ENCODE measurements at regions not wholly inside any gene's neighbourhood (a gene's known extent, or its start where the extent isn't known, plus 50 kb on each side); places are given as distances from the start of the nearest gene placed in this dataset.

DNA sequence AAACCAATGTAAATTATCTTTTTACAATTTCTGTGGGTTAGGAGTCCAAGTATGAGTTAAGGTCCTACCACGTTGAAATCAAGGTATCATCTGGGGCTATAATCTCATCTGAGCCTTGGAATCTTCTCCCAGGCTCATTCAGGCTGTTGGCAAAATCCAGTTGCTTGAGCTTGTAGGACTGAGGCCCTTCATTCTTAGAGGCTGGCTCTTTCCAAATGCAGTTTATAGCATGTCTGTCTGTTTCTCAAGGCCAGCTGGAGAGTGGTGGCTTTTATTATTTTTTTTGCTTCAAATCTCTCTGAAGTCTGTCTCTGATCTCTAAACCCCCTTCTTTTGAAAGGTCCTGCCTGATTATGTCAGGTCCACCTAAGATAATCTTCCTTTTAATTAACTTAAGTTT, 177.2 kb upstream of the ASCC3 start:
- ATAC-seq: no peak
- H3K4me3 Mint-ChIP-seq: no peak overlapping the region
- H3K27me3 Mint-ChIP-seq (ENCODE audit: low read depth): no peaks in the 10 kb centered on the region
- ChIA-PET CTCF (no interaction called here), POLR2A (no interaction called here)
- no peak for DNase-seq (ENCODE audit: low spot score)
- peaks cover 6% of the 10 kb centered on the region for H3K36me3 Mint-ChIP-seq
- no peaks in the 10 kb centered on the region for H3K4me1 Mint-ChIP-seq
- TF ChIP-seq ZNF671 (CRISPR knock-in tag; IDR thresholded peaks at IDR 0.05) (no peak), SMAD3 (CRISPR knock-in tag; IDR thresholded peaks at IDR 0.05; ENCODE audit: borderline replicate concordance) (no peak), SMAD4 (CRISPR knock-in tag; IDR thresholded peaks at IDR 0.05) (no peak), ZNF423 (CRISPR knock-in tag; IDR thresholded peaks at IDR 0.05) (no peak), NR2C2 (CRISPR knock-in tag; IDR thresholded peaks at IDR 0.05) (no peak), OVOL2 (CRISPR knock-in tag; IDR thresholded peaks at IDR 0.05; ENCODE audit: borderline replicate concordance) (no peak), TEAD1 (CRISPR knock-in tag; IDR thresholded peaks at IDR 0.05) (no peak), E2F1 (CRISPR knock-in tag; IDR thresholded peaks at IDR 0.05) (no peak), ATF3 (CRISPR knock-in tag; conservative IDR thresholded peaks at IDR 0.05) (no peak), KAT7 (CRISPR knock-in tag; IDR thresholded peaks at IDR 0.05; ENCODE audit: borderline replicate concordance) (no peak)
- peaks cover 11% of the 10 kb centered on the region for H3K9me3 Mint-ChIP-seq
- H3K27ac Mint-ChIP-seq: no peak overlapping the region

- TF ChIP-seq ZNF396 (CRISPR knock-in tag; IDR thresholded peaks at IDR 0.05; ENCODE audit: borderline replicate concordance) (no peak), NFYB (CRISPR knock-in tag; conservative IDR thresholded peaks at IDR 0.05; ENCODE audit: low read depth) (no peak), ATF1 (CRISPR knock-in tag; IDR thresholded peaks at IDR 0.05) (no peak)
- DNase-seq (ENCODE audit: low spot score) (no peak), ATAC-seq (no peak)
- no peak overlapping the region for H3K27ac Mint-ChIP-seq
- H3K9me3 Mint-ChIP-seq: peaks cover 45% of the 10 kb centered on the region
- peaks cover 23% of the 10 kb centered on the region for H3K36me3 Mint-ChIP-seq
- no peaks in the 10 kb centered on the region for H3K4me1 Mint-ChIP-seq
- H3K27me3 Mint-ChIP-seq (ENCODE audit: low read depth): no peaks in the 10 kb centered on the region
- ChIA-PET CTCF (no interaction called here), POLR2A (no interaction called here)
- no peak overlapping the region for H3K4me3 Mint-ChIP-seq
Observed at GRCh38 chr6:101066481-101066880, 185.4 kb upstream of the ASCC3 start.

DNA sequence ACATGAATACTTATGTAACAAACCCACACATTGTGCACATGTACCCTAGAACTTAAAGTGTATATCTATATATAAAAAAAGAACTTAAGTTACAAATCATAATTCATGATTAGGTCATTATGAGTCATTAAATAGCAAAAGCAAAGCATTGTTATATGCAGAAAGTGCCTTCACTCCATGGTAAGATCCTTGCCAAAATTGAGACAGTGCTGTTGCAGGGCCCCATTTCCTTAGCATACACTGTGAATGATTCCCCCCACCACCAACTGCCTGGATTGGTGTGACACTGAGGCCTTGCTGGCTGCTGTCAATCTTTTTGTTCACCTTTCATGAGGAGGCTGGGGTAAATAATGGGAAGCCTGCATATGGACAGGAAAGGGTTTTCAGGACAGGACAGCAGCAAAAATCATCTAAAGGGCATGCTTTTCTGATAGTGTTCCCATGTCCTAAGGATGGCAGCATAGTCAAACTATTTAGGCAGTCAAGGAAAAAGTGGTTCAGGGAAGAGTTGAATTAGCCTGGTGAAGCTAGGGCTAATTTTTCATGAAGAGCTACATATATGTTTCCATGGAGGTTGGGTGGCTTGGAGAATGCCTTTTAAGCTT, 188.2 kb upstream of the ASCC3 start:
- Mint-ChIP-seq H3K36me3 (peaks cover 24% of the 10 kb centered on the region), H3K9me3 (peaks cover 41% of the 10 kb centered on the region), H3K27ac (no peak overlapping the region), H3K27me3 (ENCODE audit: low read depth) (no peaks in the 10 kb centered on the region), H3K4me1 (no peaks in the 10 kb centered on the region), H3K4me3 (no peak overlapping the region)
- POLR2A ChIA-PET: no interaction called here
- ATAC-seq (no peak), DNase-seq (ENCODE audit: low spot score) (no peak)
- TF ChIP-seq ZNF263 (CRISPR knock-in tag; IDR thresholded peaks at IDR 0.05; ENCODE audit: low read depth): no peak
- no peak for TF ChIP-seq ATF1 (CRISPR knock-in tag; IDR thresholded peaks at IDR 0.05)
- TF ChIP-seq ZNF416 (CRISPR knock-in tag; IDR thresholded peaks at IDR 0.05): no peak
- TF ChIP-seq ATF3 (CRISPR knock-in tag; conservative IDR thresholded peaks at IDR 0.05): no peak
- no peak for TF ChIP-seq TEAD1 (CRISPR knock-in tag; IDR thresholded peaks at IDR 0.05)
- TF ChIP-seq ZNF138 (CRISPR knock-in tag; conservative IDR thresholded peaks at IDR 0.05): no peak
- TF ChIP-seq, protein P1, sequence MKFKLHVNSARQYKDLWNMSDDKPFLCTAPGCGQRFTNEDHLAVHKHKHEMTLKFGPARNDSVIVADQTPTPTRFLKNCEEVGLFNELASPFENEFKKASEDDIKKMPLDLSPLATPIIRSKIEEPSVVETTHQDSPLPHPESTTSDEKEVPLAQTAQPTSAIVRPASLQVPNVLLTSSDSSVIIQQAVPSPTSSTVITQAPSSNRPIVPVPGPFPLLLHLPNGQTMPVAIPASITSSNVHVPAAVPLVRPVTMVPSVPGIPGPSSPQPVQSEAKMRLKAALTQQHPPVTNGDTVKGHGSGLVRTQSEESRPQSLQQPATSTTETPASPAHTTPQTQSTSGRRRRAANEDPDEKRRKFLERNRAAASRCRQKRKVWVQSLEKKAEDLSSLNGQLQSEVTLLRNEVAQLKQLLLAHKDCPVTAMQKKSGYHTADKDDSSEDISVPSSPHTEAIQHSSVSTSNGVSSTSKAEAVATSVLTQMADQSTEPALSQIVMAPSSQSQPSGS (CRISPR knock-in tag; IDR thresholded peaks at IDR 0.05; ENCODE audit: borderline replicate concordance, low read depth): no peak
- no peak for TF ChIP-seq GTF2I (CRISPR knock-in tag; conservative IDR thresholded peaks at IDR 0.05)
- TF ChIP-seq NFE2L1 (CRISPR knock-in tag; IDR thresholded peaks at IDR 0.05): no peak
- no peak for TF ChIP-seq ZNF423 (CRISPR knock-in tag; IDR thresholded peaks at IDR 0.05)
- TF ChIP-seq TCF7 (CRISPR knock-in tag; IDR thresholded peaks at IDR 0.05; ENCODE audit: low read depth): no peak
- TF ChIP-seq ZNF121 (CRISPR knock-in tag; IDR thresholded peaks at IDR 0.05): no peak
- no peak for TF ChIP-seq E2F1 (CRISPR knock-in tag; IDR thresholded peaks at IDR 0.05)
- TF ChIP-seq ZSCAN18 (CRISPR knock-in tag; IDR thresholded peaks at IDR 0.05): no peak
- CTCF ChIA-PET: no interaction called here

All from WTC11 (cell line).